Activated T-cell treated with anti-CD3 and anti-CD28 coated beads, Interleukin-2, amount 50 U/mL, for 24 hours (primary cell): ENCODE measurements at regions not wholly inside any gene's neighbourhood (a gene's known extent, or its start where the extent isn't known, plus 50 kb on each side); places are given as distances from the start of the nearest gene placed in this dataset.
"Not testable (repeated sequence)": the region's sequence is repeated elsewhere in the genome, so short reads cannot be mapped to it uniquely, and the experiment has no call there.

Experiments used
- DNase-seq: peaks from one replicate; pipeline ENCODE4 v3.0.0-alpha.2; 2020
- H3K27ac Mint-ChIP-seq: 2 replicates; pipeline ENCODE4 v1.8.0; 2020; ENCODE audit warnings: mild to moderate bottlenecking, mixed read lengths
- H3K27me3 Mint-ChIP-seq: 2 replicates; pipeline ENCODE4 v1.8.0; 2020; ENCODE audit warnings: mixed read lengths
- H3K36me3 Mint-ChIP-seq: 2 replicates; pipeline ENCODE4 v1.8.0; 2020; ENCODE audit warnings: low read depth, mixed read lengths
- H3K4me1 Mint-ChIP-seq: 2 replicates; pipeline ENCODE4 v1.8.0; 2020; ENCODE audit warnings: low read depth, mixed read lengths
- H3K4me3 Mint-ChIP-seq: 2 replicates; pipeline ENCODE4 v1.8.0; 2020; ENCODE audit warnings: mild to moderate bottlenecking, moderate library complexity, mixed read lengths
- H3K9me3 Mint-ChIP-seq: 2 replicates; pipeline ENCODE4 v1.8.0; 2020; ENCODE audit warnings: mixed read lengths

- peaks cover 38% of the 10 kb centered on the region for H3K27me3 Mint-ChIP-seq
- H3K27ac Mint-ChIP-seq, result no peak overlapping the region
- no peak overlapping the region for H3K4me3 Mint-ChIP-seq
- no peaks in the 10 kb centered on the region for H3K36me3 Mint-ChIP-seq
- H3K4me1 Mint-ChIP-seq, result no peaks in the 10 kb centered on the region
- DNase-seq, result no peak
- no peaks in the 10 kb centered on the region for H3K9me3 Mint-ChIP-seq
These were observed 142.7 kb downstream of the GALR1 start for GRCh38 chr18:77392321-77392720.

GRCh38 chr18:77393519-77393918 lies 143.9 kb downstream of the GALR1 start:
- Mint-ChIP-seq H3K9me3 (no peaks in the 10 kb centered on the region), H3K4me1 (no peaks in the 10 kb centered on the region), H3K36me3 (no peaks in the 10 kb centered on the region), H3K27ac (no peak overlapping the region), H3K4me3 (no peak overlapping the region), H3K27me3 (peaks cover 32% of the 10 kb centered on the region)
- no peak for DNase-seq

DNA sequence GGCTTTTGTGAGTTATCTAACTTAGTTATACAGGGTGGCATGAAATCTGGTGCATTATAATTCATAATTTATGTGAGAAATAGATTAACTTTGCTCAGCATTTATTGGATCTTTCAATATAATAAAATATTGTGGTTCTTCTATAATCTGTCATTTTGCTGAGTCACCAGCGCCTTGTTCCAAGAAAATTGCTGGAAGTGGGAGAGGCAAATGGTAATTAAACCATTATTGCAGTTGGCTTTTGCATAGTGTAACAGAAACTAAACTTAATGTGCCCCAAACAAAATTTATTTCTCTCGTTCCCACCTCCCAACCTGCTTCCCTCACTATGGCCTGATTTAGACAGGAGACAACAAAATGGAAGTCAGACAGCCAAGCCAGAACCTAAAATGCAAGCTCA lies 146.3 kb downstream of the GALR1 start:
- Mint-ChIP-seq H3K4me3 (no peak overlapping the region), H3K9me3 (no peaks in the 10 kb centered on the region), H3K27me3 (peaks cover 23% of the 10 kb centered on the region), H3K4me1 (no peaks in the 10 kb centered on the region), H3K27ac (no peak overlapping the region), H3K36me3 (no peaks in the 10 kb centered on the region)
- DNase-seq, result no peak

GRCh38 chr18:77397056-77397455 lies 147.4 kb downstream of the GALR1 start:
- no peak for DNase-seq
- Mint-ChIP-seq H3K9me3 (no peaks in the 10 kb centered on the region), H3K27ac (no peak overlapping the region), H3K36me3 (no peaks in the 10 kb centered on the region), H3K4me1 (no peaks in the 10 kb centered on the region), H3K27me3 (peaks cover 21% of the 10 kb centered on the region), H3K4me3 (no peak overlapping the region)

DNA sequence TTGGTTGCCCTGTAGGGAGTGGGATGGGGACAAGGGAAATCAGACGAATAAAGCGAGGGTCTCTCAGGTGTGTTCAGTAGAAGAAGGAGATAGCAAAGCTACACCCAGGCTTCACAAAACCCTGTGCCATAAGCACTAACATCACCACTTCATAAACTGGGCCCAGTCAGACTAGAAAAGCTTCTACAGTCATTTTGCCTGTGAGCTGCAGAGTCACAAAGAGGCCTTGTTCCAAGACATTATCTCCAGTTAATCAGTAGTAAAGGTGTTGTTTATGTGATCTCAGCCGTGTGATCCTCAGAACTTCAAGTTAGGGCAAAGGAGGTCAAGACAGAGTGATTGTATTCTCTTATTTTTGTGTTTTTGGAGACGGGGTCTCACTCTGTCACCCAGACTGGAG lies 148.0 kb downstream of the GALR1 start:
- peaks cover 16% of the 10 kb centered on the region for H3K27me3 Mint-ChIP-seq
- DNase-seq, result no peak

DNA sequence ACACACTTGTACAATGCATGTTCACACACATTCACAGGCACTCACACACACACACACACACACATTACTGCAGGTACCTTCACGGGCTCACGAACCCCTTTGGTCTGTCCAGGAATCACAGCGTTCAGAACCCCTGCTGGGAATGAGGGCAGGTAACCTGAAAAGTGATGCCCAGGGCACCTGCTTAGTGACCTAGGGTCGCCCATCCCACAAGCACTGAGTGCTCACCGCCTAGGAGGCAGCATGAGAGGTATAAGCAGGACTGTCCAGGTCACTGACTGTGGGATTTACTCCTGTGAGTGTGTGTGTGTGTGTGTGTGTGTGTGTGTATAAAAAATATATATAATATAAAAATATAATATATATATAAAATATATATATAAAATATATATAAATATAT lies 150.9 kb downstream of the GALR1 start:
- Mint-ChIP-seq H3K36me3 (no peaks in the 10 kb centered on the region), H3K4me1 (no peaks in the 10 kb centered on the region), H3K27ac (no peak overlapping the region), H3K27me3 (no peaks in the 10 kb centered on the region), H3K4me3 (no peak overlapping the region), H3K9me3 (no peaks in the 10 kb centered on the region)
- no peak for DNase-seq

More for the DNA sequence above, 148.0 kb downstream of the GALR1 start:
- H3K9me3 Mint-ChIP-seq, result no peaks in the 10 kb centered on the region
- H3K4me3 Mint-ChIP-seq, result no peak overlapping the region
- H3K27ac Mint-ChIP-seq, result no peak overlapping the region
- H3K4me1 Mint-ChIP-seq, result no peaks in the 10 kb centered on the region
- no peaks in the 10 kb centered on the region for H3K36me3 Mint-ChIP-seq

GRCh38 chr18:77401173-77401572 lies 151.5 kb downstream of the GALR1 start:
- H3K27me3 Mint-ChIP-seq, result no peaks in the 10 kb centered on the region
- no peaks in the 10 kb centered on the region for H3K36me3 Mint-ChIP-seq
- H3K9me3 Mint-ChIP-seq, result no peaks in the 10 kb centered on the region
- no peak overlapping the region for H3K27ac Mint-ChIP-seq
- H3K4me3 Mint-ChIP-seq, result no peak overlapping the region
- no peak for DNase-seq
- H3K4me1 Mint-ChIP-seq, result no peaks in the 10 kb centered on the region

DNA sequence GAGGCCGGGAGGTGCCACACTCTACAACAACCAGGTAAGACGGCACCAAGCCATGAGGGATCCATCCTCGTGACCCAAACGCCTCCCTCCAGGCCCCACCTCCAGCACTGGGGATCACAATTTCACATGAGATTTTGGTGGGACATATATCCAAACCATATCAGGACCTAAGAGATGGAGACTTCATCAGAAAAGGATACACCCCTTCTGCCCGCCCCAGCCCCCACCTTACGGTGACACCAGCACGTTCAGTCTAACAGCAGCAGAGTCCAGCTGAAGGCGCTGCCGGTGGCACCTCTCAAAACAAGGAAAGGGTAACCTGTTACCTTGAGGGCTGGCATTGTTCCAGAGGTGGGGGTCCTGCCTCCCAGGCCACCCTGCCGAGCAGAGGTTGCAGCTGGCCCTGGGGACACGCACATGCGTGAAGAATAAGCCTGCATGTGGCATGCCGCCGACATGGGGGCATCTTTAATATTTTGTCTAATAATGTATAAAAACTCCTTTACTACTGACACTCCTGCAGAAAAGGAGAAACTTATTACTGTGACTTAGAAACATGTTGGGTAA lies 154.4 kb downstream of the GALR1 start:
- Mint-ChIP-seq H3K36me3 (no peaks in the 10 kb centered on the region), H3K27me3 (no peaks in the 10 kb centered on the region), H3K9me3 (no peaks in the 10 kb centered on the region), H3K4me3 (no peak overlapping the region), H3K27ac (no peak overlapping the region), H3K4me1 (no peaks in the 10 kb centered on the region)
- no peak for DNase-seq

DNA sequence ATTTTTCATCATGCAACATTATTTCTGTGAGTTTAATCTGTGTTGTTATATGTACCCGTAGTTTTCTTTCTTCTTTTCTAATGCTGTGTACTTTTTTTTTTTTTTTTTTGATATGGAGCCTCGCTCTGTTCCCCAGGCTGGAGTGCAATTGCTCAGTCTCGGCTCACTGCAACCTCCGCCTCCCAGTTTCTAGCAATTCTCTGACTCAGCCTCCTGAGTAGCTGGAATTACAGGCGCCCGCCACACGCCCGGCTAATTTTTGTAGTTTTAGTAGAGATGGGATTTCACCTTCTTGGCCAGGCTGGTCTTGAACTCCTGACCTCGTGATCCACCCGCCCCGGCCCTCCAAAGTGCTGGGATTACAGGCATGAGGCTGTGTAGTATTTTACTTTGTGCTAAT lies 155.4 kb downstream of the GALR1 start:
- no peak overlapping the region for H3K4me3 Mint-ChIP-seq

DNA sequence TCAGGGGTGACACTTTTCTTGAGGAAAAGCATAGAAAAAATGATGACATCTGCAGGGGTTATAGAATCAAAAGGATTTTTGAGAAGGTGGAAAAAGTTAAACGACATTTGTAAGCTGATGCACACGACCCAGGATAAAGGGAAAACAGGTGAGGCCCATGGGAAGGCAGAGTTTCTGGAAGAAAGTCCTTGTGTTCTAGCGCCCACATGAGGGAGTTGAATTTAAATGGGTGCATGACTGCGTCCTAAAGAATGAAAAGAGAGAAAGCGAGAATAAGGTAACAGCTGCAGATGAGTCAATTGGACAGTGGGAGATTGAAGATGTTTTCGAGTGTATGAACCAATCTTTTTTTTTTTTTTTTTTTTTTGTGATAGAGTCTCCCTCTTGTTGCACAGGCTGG lies 158.1 kb downstream of the GALR1 start:
- Mint-ChIP-seq H3K4me1 (no peaks in the 10 kb centered on the region), H3K4me3 (no peak overlapping the region), H3K27ac (no peak overlapping the region), H3K9me3 (no peaks in the 10 kb centered on the region), H3K36me3 (no peaks in the 10 kb centered on the region), H3K27me3 (no peaks in the 10 kb centered on the region)
- DNase-seq, result no peak

More for the DNA sequence above, 155.4 kb downstream of the GALR1 start:
- H3K27me3 Mint-ChIP-seq, result no peaks in the 10 kb centered on the region
- H3K9me3 Mint-ChIP-seq, result no peaks in the 10 kb centered on the region
- no peak overlapping the region for H3K27ac Mint-ChIP-seq
- H3K36me3 Mint-ChIP-seq, result no peaks in the 10 kb centered on the region
- no peaks in the 10 kb centered on the region for H3K4me1 Mint-ChIP-seq
- DNase-seq, result no peak

- not testable (repeated sequence) for H3K4me1 Mint-ChIP-seq, H3K36me3 Mint-ChIP-seq, DNase-seq, H3K4me3 Mint-ChIP-seq, H3K27ac Mint-ChIP-seq, H3K9me3 Mint-ChIP-seq
- peaks cover 21% of the 10 kb centered on the region for H3K27me3 Mint-ChIP-seq
These were observed 171.9 kb downstream of the GALR1 start for GRCh38 chr18:77421546-77421945.

GRCh38 chr18:77422974-77423867 lies 173.6 kb downstream of the GALR1 start:
- H3K4me3 Mint-ChIP-seq, result no peak overlapping the region
- peaks cover 2% of the 10 kb centered on the region for H3K9me3 Mint-ChIP-seq
- H3K4me1 Mint-ChIP-seq, result no peaks in the 10 kb centered on the region
- DNase-seq, result no peak
- no peak overlapping the region for H3K27ac Mint-ChIP-seq
- H3K36me3 Mint-ChIP-seq, result no peaks in the 10 kb centered on the region
- peaks cover 28% of the 10 kb centered on the region for H3K27me3 Mint-ChIP-seq

- peaks cover 42% of the 10 kb centered on the region for H3K27me3 Mint-ChIP-seq
- no peak overlapping the region for H3K4me3 Mint-ChIP-seq
- no peak for DNase-seq
- no peak overlapping the region for H3K27ac Mint-ChIP-seq
- no peaks in the 10 kb centered on the region for H3K36me3 Mint-ChIP-seq
- H3K9me3 Mint-ChIP-seq, result no peaks in the 10 kb centered on the region
- no peaks in the 10 kb centered on the region for H3K4me1 Mint-ChIP-seq
These were observed 183.4 kb downstream of the GALR1 start for GRCh38 chr18:77433076-77433475.

- H3K27ac Mint-ChIP-seq, result no peak overlapping the region
- H3K36me3 Mint-ChIP-seq, result no peaks in the 10 kb centered on the region
- no peaks in the 10 kb centered on the region for H3K9me3 Mint-ChIP-seq
- H3K4me1 Mint-ChIP-seq, result no peaks in the 10 kb centered on the region
- no peak for DNase-seq
- no peak overlapping the region for H3K4me3 Mint-ChIP-seq
- peaks cover 29% of the 10 kb centered on the region for H3K27me3 Mint-ChIP-seq
These were observed 190.2 kb downstream of the GALR1 start for GRCh38 chr18:77439888-77440287.

- no peak for DNase-seq
- H3K9me3 Mint-ChIP-seq, result no peaks in the 10 kb centered on the region
- peaks cover 32% of the 10 kb centered on the region for H3K27me3 Mint-ChIP-seq
- no peaks in the 10 kb centered on the region for H3K4me1 Mint-ChIP-seq
- no peaks in the 10 kb centered on the region for H3K36me3 Mint-ChIP-seq
- no peak overlapping the region for H3K27ac Mint-ChIP-seq
- H3K4me3 Mint-ChIP-seq, result no peak overlapping the region
These were observed 192.7 kb downstream of the GALR1 start for GRCh38 chr18:77442393-77442792.
